ENCODE measurements at regions not wholly inside any gene's neighbourhood (a gene's known extent, or its start where the extent isn't known, plus 50 kb on each side); places are given as distances from the start of the nearest gene placed in this dataset.

- H3K27ac ChIP-seq (ENCODE audit: low read depth, low read length), result no peak overlapping the region
- H3K9ac ChIP-seq (ENCODE audit: low read length), result no peak overlapping the region
- H3K4me1 ChIP-seq (ENCODE audit: insufficient read depth, low read length), result peaks cover 19% of the 10 kb centered on the region
- H3K27me3 ChIP-seq (ENCODE audit: control insufficient read depth in 1 of 2, insufficient read depth in 2 of 2, low read length in 2 of 2), result no peaks in the 10 kb centered on the region
- H3K9me3 ChIP-seq (ENCODE audit: low read length), result no peaks in the 10 kb centered on the region
- H3K4me3 ChIP-seq (ENCODE audit: low read depth in 1 of 2, low read length in 2 of 2), result no peak overlapping the region
- no peaks in the 10 kb centered on the region for H3K36me3 ChIP-seq (ENCODE audit: insufficient read depth, low read length)
Measured at GRCh38 chr5:4881366-4882002, 258.6 kb upstream of the ADAMTS16 start.

DNA sequence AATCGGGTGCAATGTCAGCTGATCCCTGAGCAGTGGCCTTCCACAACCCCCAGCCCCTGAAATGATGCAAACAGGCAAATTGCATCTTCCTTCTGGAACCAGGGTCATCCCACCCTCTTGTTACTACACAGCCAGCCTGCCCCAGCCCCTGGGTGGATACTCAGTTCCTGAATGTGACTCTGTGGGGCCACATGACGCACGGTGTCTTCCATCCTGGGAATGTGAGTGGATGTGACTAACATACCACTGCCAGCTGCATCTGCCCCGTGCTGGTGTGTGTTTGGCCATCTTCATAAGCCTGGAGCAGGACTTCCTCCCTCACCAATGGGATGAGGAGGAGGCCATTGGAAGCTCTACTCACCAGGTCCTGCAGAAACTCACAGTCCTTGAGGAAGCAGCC lies 257.9 kb upstream of the ADAMTS16 start:
- no peaks in the 10 kb centered on the region for H3K9me3 ChIP-seq (ENCODE audit: low read length)
- H3K36me3 ChIP-seq (ENCODE audit: insufficient read depth, low read length), result no peaks in the 10 kb centered on the region
- peaks cover 19% of the 10 kb centered on the region for H3K4me1 ChIP-seq (ENCODE audit: insufficient read depth, low read length)
- no peak overlapping the region for H3K4me3 ChIP-seq (ENCODE audit: low read depth in 1 of 2, low read length in 2 of 2)
- H3K27ac ChIP-seq (ENCODE audit: low read depth, low read length), result no peak overlapping the region
- no peaks in the 10 kb centered on the region for H3K27me3 ChIP-seq (ENCODE audit: control insufficient read depth in 1 of 2, insufficient read depth in 2 of 2, low read length in 2 of 2)
- no peak overlapping the region for H3K9ac ChIP-seq (ENCODE audit: low read length)

- Histone ChIP-seq H3K27me3 (ENCODE audit: control insufficient read depth in 1 of 2, insufficient read depth in 2 of 2, low read length in 2 of 2) (no peaks in the 10 kb centered on the region), H3K27ac (ENCODE audit: low read depth, low read length) (no peak overlapping the region), H3K9me3 (ENCODE audit: low read length) (no peaks in the 10 kb centered on the region), H3K4me1 (ENCODE audit: insufficient read depth, low read length) (peaks cover 19% of the 10 kb centered on the region), H3K9ac (ENCODE audit: low read length) (no peak overlapping the region), H3K36me3 (ENCODE audit: insufficient read depth, low read length) (no peaks in the 10 kb centered on the region), H3K4me3 (ENCODE audit: low read depth in 1 of 2, low read length in 2 of 2) (no peak overlapping the region)
Measured at GRCh38 chr5:4883360-4883759, 256.8 kb upstream of the ADAMTS16 start.

DNA sequence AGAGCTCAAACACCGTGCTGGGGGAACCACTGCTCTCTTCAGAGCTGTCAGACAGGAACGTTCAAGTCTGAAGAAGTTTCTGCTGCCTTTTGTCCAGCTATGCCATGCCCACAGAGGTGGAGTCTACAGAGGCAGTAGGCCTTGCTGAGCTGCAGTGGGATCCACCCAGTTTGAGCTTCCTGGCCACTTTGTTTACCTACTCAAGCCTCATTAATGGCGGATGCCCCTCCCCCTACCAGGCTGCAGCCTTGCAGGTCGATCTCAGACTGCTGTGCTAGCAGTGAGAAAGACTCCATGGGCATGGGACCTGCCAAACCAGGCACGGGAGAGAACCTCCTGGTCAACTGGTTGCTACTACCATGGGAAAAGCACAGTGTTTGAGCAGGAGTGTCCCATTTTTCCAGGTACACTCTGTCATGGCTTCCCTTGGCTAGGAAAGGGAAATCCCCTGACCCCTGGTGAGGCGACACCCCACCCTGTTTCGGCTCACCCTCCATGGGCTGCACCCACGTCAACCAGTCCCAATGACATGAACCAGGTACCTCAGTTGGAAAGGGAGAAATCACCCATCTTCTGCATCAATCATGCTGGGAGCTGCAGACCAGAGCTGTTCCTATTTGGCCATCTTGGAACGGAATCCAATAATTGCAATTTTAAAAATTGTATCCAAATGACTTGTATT lies 246.9 kb upstream of the ADAMTS16 start:
- H3K4me1 ChIP-seq (ENCODE audit: insufficient read depth, low read length), result no peaks in the 10 kb centered on the region
- no peak overlapping the region for H3K9ac ChIP-seq (ENCODE audit: low read length)
- no peaks in the 10 kb centered on the region for H3K36me3 ChIP-seq (ENCODE audit: insufficient read depth, low read length)
- H3K27me3 ChIP-seq (ENCODE audit: control insufficient read depth in 1 of 2, insufficient read depth in 2 of 2, low read length in 2 of 2), result no peaks in the 10 kb centered on the region
- no peak overlapping the region for H3K4me3 ChIP-seq (ENCODE audit: low read depth in 1 of 2, low read length in 2 of 2)
- no peak overlapping the region for H3K27ac ChIP-seq (ENCODE audit: low read depth, low read length)
- no peaks in the 10 kb centered on the region for H3K9me3 ChIP-seq (ENCODE audit: low read length)

DNA sequence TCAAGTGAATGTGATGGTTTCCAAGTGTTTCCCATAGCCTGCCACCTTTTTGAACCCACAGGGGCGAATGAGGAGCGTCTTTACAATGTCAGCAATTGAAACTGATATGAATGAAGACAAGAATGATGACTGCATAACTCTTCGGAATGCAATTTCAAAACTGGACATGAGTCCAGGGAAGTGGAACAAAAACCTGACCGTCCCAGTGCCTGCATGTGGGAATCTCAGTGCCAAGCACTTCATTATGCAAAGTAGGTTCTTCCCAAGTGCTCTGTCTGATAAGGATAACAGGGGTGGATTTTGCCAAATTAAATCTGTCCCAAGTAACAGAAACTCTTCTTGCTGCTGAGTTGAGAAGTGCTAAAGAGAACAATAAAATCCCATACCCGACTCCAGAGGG lies 243.8 kb upstream of the ADAMTS16 start:
- no peaks in the 10 kb centered on the region for H3K27me3 ChIP-seq (ENCODE audit: control insufficient read depth in 1 of 2, insufficient read depth in 2 of 2, low read length in 2 of 2)
- no peaks in the 10 kb centered on the region for H3K9me3 ChIP-seq (ENCODE audit: low read length)
- peaks cover 2% of the 10 kb centered on the region for H3K4me1 ChIP-seq (ENCODE audit: insufficient read depth, low read length)
- no peak overlapping the region for H3K27ac ChIP-seq (ENCODE audit: low read depth, low read length)
- no peaks in the 10 kb centered on the region for H3K36me3 ChIP-seq (ENCODE audit: insufficient read depth, low read length)
- H3K4me3 ChIP-seq (ENCODE audit: low read depth in 1 of 2, low read length in 2 of 2), result no peak overlapping the region
- H3K9ac ChIP-seq (ENCODE audit: low read length), result no peak overlapping the region

GRCh38 chr5:4901305-4901811 lies 238.8 kb upstream of the ADAMTS16 start:
- Histone ChIP-seq H3K27ac (ENCODE audit: low read depth, low read length) (no peak overlapping the region), H3K27me3 (ENCODE audit: control insufficient read depth in 1 of 2, insufficient read depth in 2 of 2, low read length in 2 of 2) (no peaks in the 10 kb centered on the region), H3K4me3 (ENCODE audit: low read depth in 1 of 2, low read length in 2 of 2) (no peak overlapping the region), H3K9ac (ENCODE audit: low read length) (no peak overlapping the region), H3K36me3 (ENCODE audit: insufficient read depth, low read length) (no peaks in the 10 kb centered on the region), H3K9me3 (ENCODE audit: low read length) (no peaks in the 10 kb centered on the region), H3K4me1 (ENCODE audit: insufficient read depth, low read length) (peaks cover 23% of the 10 kb centered on the region)

GRCh38 chr5:4901924-4902323 lies 238.2 kb upstream of the ADAMTS16 start:
- H3K27me3 ChIP-seq (ENCODE audit: control insufficient read depth in 1 of 2, insufficient read depth in 2 of 2, low read length in 2 of 2), result no peaks in the 10 kb centered on the region
- peak overlapping the region; percentile 14 for H3K27ac ChIP-seq (ENCODE audit: low read depth, low read length)
- no peak overlapping the region for H3K9ac ChIP-seq (ENCODE audit: low read length)
- no peak overlapping the region for H3K4me3 ChIP-seq (ENCODE audit: low read depth in 1 of 2, low read length in 2 of 2)
- peaks cover 29% of the 10 kb centered on the region for H3K4me1 ChIP-seq (ENCODE audit: insufficient read depth, low read length)
- no peaks in the 10 kb centered on the region for H3K9me3 ChIP-seq (ENCODE audit: low read length)
- H3K36me3 ChIP-seq (ENCODE audit: insufficient read depth, low read length), result no peaks in the 10 kb centered on the region

DNA sequence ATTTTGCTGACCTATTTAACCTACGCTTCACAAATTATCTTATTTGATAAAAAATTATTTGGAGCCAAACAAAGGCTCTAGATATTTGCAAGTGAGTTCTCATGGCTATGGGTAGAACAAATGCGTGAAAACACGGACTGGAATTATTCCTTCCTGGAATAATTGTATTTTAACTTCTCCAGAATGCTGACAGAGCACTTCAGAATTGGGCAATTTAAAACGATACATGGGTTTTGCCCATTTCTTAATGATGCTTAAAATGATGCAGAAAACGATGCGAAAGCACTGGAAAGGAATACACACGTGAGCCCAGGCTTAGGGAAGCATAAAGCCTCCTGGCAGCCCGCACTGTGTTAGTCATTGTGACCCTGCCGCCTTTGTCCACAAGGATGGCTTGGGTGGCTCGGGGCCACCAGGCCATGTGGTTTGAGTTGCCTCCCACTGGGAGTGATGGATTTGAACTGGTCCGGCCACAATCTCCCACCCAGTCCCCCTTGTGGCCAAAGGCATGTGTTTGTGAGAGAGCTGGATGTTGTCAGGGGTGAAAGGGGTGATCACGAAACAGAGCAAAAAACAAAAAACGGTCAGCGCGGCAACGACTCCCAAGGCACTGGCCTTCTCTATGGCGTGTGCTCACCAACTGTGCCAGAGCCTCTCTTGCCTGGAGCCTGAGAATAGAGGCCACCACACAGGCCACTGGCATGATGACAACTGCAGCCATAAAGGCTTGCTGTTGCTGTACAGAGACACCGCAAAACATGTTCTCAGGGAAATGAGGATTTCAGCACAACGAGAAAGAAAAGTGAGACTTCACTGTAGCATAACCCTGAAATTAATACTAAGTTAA lies 234.2 kb upstream of the ADAMTS16 start:
- Histone ChIP-seq H3K4me1 (ENCODE audit: insufficient read depth, low read length) (peaks cover 50% of the 10 kb centered on the region), H3K36me3 (ENCODE audit: insufficient read depth, low read length) (no peaks in the 10 kb centered on the region), H3K9ac (ENCODE audit: low read length) (no peak overlapping the region), H3K27me3 (ENCODE audit: control insufficient read depth in 1 of 2, insufficient read depth in 2 of 2, low read length in 2 of 2) (no peaks in the 10 kb centered on the region), H3K27ac (ENCODE audit: low read depth, low read length) (no peak overlapping the region), H3K9me3 (ENCODE audit: low read length) (no peaks in the 10 kb centered on the region), H3K4me3 (ENCODE audit: low read depth in 1 of 2, low read length in 2 of 2) (no peak overlapping the region)

- Histone ChIP-seq H3K9ac (ENCODE audit: low read length) (no peak overlapping the region), H3K27me3 (ENCODE audit: control insufficient read depth in 1 of 2, insufficient read depth in 2 of 2, low read length in 2 of 2) (no peaks in the 10 kb centered on the region), H3K36me3 (ENCODE audit: insufficient read depth, low read length) (no peaks in the 10 kb centered on the region), H3K27ac (ENCODE audit: low read depth, low read length) (no peak overlapping the region), H3K4me3 (ENCODE audit: low read depth in 1 of 2, low read length in 2 of 2) (no peak overlapping the region), H3K4me1 (ENCODE audit: insufficient read depth, low read length) (peaks cover 43% of the 10 kb centered on the region), H3K9me3 (ENCODE audit: low read length) (no peaks in the 10 kb centered on the region)
Measured at GRCh38 chr5:4906786-4907185, 233.3 kb upstream of the ADAMTS16 start.

DNA sequence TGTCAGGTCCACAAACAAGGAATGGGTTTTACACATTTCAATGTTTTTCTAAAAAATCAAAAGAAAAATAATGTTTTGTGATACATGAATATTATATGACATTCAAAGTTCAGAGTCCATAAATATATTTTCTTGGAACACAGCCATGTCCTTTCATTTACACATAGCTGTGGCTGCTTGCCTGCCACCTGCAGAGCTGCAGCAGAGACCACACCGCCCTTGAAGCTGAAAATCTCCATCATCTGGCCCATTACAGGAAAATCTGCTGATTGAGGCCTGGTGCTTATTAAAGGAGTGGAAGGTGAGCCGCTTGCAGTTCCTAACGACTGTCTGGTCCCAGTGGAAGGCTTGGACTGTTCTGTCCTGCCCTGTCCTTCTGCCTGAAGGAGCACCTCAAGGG lies 232.6 kb upstream of the ADAMTS16 start:
- Histone ChIP-seq H3K4me1 (ENCODE audit: insufficient read depth, low read length) (peaks cover 35% of the 10 kb centered on the region), H3K4me3 (ENCODE audit: low read depth in 1 of 2, low read length in 2 of 2) (no peak overlapping the region), H3K27ac (ENCODE audit: low read depth, low read length) (no peak overlapping the region), H3K9me3 (ENCODE audit: low read length) (no peaks in the 10 kb centered on the region), H3K9ac (ENCODE audit: low read length) (no peak overlapping the region), H3K36me3 (ENCODE audit: insufficient read depth, low read length) (no peaks in the 10 kb centered on the region), H3K27me3 (ENCODE audit: control insufficient read depth in 1 of 2, insufficient read depth in 2 of 2, low read length in 2 of 2) (no peaks in the 10 kb centered on the region)

- H3K4me1 ChIP-seq (ENCODE audit: insufficient read depth, low read length), result peaks cover 34% of the 10 kb centered on the region
- H3K9ac ChIP-seq (ENCODE audit: low read length), result no peak overlapping the region
- no peak overlapping the region for H3K4me3 ChIP-seq (ENCODE audit: low read depth in 1 of 2, low read length in 2 of 2)
- H3K9me3 ChIP-seq (ENCODE audit: low read length), result no peaks in the 10 kb centered on the region
- H3K27me3 ChIP-seq (ENCODE audit: control insufficient read depth in 1 of 2, insufficient read depth in 2 of 2, low read length in 2 of 2), result no peaks in the 10 kb centered on the region
- no peaks in the 10 kb centered on the region for H3K36me3 ChIP-seq (ENCODE audit: insufficient read depth, low read length)
- no peak overlapping the region for H3K27ac ChIP-seq (ENCODE audit: low read depth, low read length)
Measured at GRCh38 chr5:4909086-4909485, 231.0 kb upstream of the ADAMTS16 start.

All from muscle layer of colon (tissue), 2 donors.